ENCODE measurements at regions not wholly inside any gene's neighbourhood (a gene's known extent, or its start where the extent isn't known, plus 50 kb on each side); places are given as distances from the start of the nearest gene placed in this dataset.

- no peak overlapping the region for H3K27ac ChIP-seq (ENCODE audit: low read depth, low read length)
- no peaks in the 10 kb centered on the region for H4K20me1 ChIP-seq (ENCODE audit: insufficient read depth, low read length)
- no peak overlapping the region for H3K4me2 ChIP-seq (ENCODE audit: insufficient read depth, low read length)
- H3K79me2 ChIP-seq (ENCODE audit: insufficient read depth, low read length): no peaks in the 10 kb centered on the region
- peaks cover 4% of the 10 kb centered on the region for H3K4me1 ChIP-seq (ENCODE audit: insufficient read depth, low read length)
- TF ChIP-seq CTCF (IDR thresholded peaks at IDR 0.05; ENCODE audit: extremely low read depth, low read depth, low read length): no peak
- no peak overlapping the region for H3K4me3 ChIP-seq (ENCODE audit: insufficient read depth, low read length)
- no peak for DNase-seq (ENCODE audit: insufficient read length, low spot score, missing footprints)
- H3K36me3 ChIP-seq (ENCODE audit: insufficient read depth, low read length): no peaks in the 10 kb centered on the region
- no peaks in the 10 kb centered on the region for H3K27me3 ChIP-seq (ENCODE audit: insufficient read depth, low read length)
- H2AFZ ChIP-seq (ENCODE audit: low read length): no peak overlapping the region
- H3K9me3 ChIP-seq (ENCODE audit: low read depth, low read length): no peaks in the 10 kb centered on the region
These were observed 55.1 kb upstream of the GUCY1A1 start for GRCh38 chr4:155611501-155611900.

- no peak overlapping the region for H3K4me2 ChIP-seq (ENCODE audit: insufficient read depth, low read length)
- H3K4me3 ChIP-seq (ENCODE audit: insufficient read depth, low read length): no peak overlapping the region
- no peaks in the 10 kb centered on the region for H3K9me3 ChIP-seq (ENCODE audit: low read depth, low read length)
- no peaks in the 10 kb centered on the region for H3K27me3 ChIP-seq (ENCODE audit: insufficient read depth, low read length)
- DNase-seq (ENCODE audit: insufficient read length, low spot score, missing footprints): no peak
- H2AFZ ChIP-seq (ENCODE audit: low read length): no peak overlapping the region
- TF ChIP-seq CTCF (IDR thresholded peaks at IDR 0.05; ENCODE audit: extremely low read depth, low read depth, low read length): no peak
- H4K20me1 ChIP-seq (ENCODE audit: insufficient read depth, low read length): no peaks in the 10 kb centered on the region
- peaks cover 4% of the 10 kb centered on the region for H3K4me1 ChIP-seq (ENCODE audit: insufficient read depth, low read length)
- no peaks in the 10 kb centered on the region for H3K36me3 ChIP-seq (ENCODE audit: insufficient read depth, low read length)
- H3K79me2 ChIP-seq (ENCODE audit: insufficient read depth, low read length): no peaks in the 10 kb centered on the region
- H3K27ac ChIP-seq (ENCODE audit: low read depth, low read length): no peak overlapping the region
These were observed 56.5 kb upstream of the GUCY1A1 start for GRCh38 chr4:155610143-155610542.

- no peak for TF ChIP-seq CTCF (IDR thresholded peaks at IDR 0.05; ENCODE audit: extremely low read depth, low read depth, low read length)
- Histone ChIP-seq H3K79me2 (ENCODE audit: insufficient read depth, low read length) (no peaks in the 10 kb centered on the region), H3K4me3 (ENCODE audit: insufficient read depth, low read length) (no peak overlapping the region), H3K36me3 (ENCODE audit: insufficient read depth, low read length) (no peaks in the 10 kb centered on the region), H3K4me2 (ENCODE audit: insufficient read depth, low read length) (no peak overlapping the region), H3K27me3 (ENCODE audit: insufficient read depth, low read length) (no peaks in the 10 kb centered on the region), H3K27ac (ENCODE audit: low read depth, low read length) (no peak overlapping the region), H4K20me1 (ENCODE audit: insufficient read depth, low read length) (no peaks in the 10 kb centered on the region), H3K4me1 (ENCODE audit: insufficient read depth, low read length) (peaks cover 10% of the 10 kb centered on the region), H2AFZ (ENCODE audit: low read length) (no peak overlapping the region), H3K9me3 (ENCODE audit: low read depth, low read length) (no peaks in the 10 kb centered on the region)
- no peak for DNase-seq (ENCODE audit: insufficient read length, low spot score, missing footprints)
These were observed 57.1 kb upstream of the GUCY1A1 start for GRCh38 chr4:155609455-155610059.

GRCh38 chr4:155608225-155608885, 58.3 kb upstream of the GUCY1A1 start:
- peak overlapping the region; percentile 22 for H2AFZ ChIP-seq (ENCODE audit: low read length)
- TF ChIP-seq CTCF (IDR thresholded peaks at IDR 0.05; ENCODE audit: extremely low read depth, low read depth, low read length): no peak
- H3K4me3 ChIP-seq (ENCODE audit: insufficient read depth, low read length): no peak overlapping the region
- peak; percentile 31 for DNase-seq (ENCODE audit: insufficient read length, low spot score, missing footprints)
- H3K4me2 ChIP-seq (ENCODE audit: insufficient read depth, low read length): no peak overlapping the region
- no peaks in the 10 kb centered on the region for H3K36me3 ChIP-seq (ENCODE audit: insufficient read depth, low read length)
- H4K20me1 ChIP-seq (ENCODE audit: insufficient read depth, low read length): no peaks in the 10 kb centered on the region
- peaks cover 15% of the 10 kb centered on the region for H3K4me1 ChIP-seq (ENCODE audit: insufficient read depth, low read length)
- H3K79me2 ChIP-seq (ENCODE audit: insufficient read depth, low read length): no peaks in the 10 kb centered on the region
- H3K27ac ChIP-seq (ENCODE audit: low read depth, low read length): no peak overlapping the region
- H3K9me3 ChIP-seq (ENCODE audit: low read depth, low read length): no peaks in the 10 kb centered on the region
- H3K27me3 ChIP-seq (ENCODE audit: insufficient read depth, low read length): no peaks in the 10 kb centered on the region

All from osteoblast (primary cell).